Superior temporal gyrus (tissue), 1 donor: ENCODE measurements at regions not wholly inside any gene's neighbourhood (a gene's known extent, or its start where the extent isn't known, plus 50 kb on each side); places are given as distances from the start of the nearest gene placed in this dataset.

Experiments used
- DNase-seq: peaks from one replicate; pipeline ENCODE4 v3.0.0-alpha.2; 2016; ENCODE audit errors: extremely low spot score

DNA sequence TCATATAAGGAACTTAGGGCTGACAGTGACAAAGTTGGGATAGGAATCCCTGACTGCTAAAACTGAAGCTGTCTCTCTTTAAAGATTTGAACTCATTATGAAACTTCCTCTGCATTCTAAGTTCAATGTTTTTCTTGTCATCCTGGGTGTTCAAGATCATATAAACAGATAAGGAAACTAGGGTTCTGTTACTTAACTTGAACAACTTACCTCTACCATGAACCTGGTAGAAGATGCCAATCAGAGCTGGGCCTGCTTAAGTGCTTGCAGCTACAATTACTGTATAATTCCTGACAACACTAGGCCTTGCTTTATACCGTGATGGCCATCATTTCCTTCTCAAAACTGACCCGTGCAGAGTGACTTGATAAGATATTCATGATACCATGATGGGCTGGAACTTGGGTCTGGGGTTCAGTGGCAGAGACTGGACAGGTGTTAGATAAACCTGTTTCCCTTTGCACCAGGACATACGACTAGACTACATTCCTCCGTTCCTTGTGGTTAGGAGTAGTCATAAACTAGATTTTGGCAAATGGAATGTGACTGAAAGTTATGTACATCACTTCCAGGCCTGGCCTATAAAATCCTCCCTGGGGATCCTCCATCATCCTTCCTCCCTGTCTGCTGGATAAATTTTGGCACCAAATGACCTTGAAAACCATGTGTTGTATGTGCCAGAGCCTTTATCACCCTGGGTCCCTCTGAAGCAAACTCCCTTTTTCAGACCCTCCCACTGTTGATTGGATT, 172.2 kb upstream of the PRICKLE1 start:
- DNase-seq, result no peak

- no peak for DNase-seq
Measured at GRCh38 chr12:42761086-42761485, 171.5 kb upstream of the PRICKLE1 start.

DNA sequence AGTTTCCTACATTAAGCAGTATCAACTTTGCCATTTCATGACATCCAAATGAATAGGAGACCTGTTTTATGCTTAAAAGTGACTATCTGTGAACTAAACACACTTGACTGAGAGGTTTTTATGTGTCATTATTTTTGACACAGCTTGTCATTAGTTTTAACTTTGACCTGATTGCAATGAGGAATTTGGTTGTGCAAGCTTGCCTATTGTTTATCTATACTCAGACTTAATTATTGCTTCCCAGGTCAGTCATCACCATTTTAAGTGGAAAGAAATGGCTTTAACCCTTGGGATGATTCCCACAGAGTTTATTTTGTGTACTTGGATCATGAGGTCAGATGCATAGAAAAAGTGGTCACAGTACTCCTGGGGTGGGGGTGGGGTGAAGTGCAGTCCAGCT, 171.0 kb upstream of the PRICKLE1 start:
- no peak for DNase-seq

GRCh38 chr12:42759622-42760273, 170.2 kb upstream of the PRICKLE1 start:
- no peak for DNase-seq

DNA sequence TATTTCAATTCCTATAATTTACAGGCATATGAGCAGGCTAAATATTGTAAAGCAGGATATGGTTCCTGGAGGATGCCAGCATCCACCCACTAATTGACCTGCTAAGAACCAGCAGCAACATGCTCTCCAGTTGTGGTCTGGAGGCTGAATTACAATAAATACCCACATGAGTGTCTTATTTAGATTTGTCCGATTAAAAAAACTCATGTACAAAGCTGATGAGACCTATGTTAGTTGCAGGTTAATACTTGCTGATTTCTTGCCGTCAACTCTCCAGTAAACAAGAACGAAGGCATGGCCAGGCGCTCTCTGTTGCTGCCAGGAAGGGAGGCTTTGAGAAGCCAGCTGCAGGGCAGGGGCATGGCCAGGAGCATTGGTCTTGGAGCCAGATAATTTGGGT, 169.3 kb upstream of the PRICKLE1 start:
- no peak for DNase-seq

GRCh38 chr12:42757624-42758119, 168.1 kb upstream of the PRICKLE1 start:
- DNase-seq, result no peak

DNA sequence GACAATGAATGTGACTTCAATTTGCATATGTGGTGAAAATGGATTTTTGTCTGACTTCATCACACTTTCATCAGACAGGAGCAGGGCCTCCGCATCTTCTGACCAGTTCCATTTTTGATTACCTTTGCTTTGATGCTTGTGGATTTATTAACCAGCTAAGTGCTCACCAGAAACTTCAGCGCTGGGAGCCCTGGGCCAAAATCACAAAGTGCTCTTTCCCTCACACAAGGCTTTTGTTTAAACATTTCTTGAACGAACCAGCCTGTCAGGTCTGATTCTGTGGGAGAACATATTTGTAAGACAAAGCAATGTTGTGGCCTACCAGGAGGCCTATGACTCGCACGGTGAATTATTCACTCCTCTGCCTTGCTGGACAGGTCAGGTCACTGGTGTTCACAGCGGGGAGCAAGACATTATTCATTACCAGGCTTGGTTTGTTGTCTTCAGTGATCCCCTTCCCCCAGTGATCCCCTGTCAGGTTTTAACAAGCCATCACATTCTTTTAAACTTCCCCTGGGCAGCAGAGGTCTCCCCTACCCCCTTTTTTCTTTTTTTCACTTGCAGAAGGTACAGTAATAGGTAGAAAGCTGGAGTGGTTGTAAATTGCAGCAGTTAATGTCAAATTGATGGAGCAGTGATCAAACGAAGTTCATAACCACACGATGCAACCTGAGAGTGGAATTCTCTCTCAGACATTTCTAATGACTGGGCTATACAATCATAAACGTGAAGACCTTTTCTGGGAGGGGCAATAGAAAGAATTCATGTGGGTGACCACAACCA, 167.5 kb upstream of the PRICKLE1 start:
- DNase-seq, result no peak

DNA sequence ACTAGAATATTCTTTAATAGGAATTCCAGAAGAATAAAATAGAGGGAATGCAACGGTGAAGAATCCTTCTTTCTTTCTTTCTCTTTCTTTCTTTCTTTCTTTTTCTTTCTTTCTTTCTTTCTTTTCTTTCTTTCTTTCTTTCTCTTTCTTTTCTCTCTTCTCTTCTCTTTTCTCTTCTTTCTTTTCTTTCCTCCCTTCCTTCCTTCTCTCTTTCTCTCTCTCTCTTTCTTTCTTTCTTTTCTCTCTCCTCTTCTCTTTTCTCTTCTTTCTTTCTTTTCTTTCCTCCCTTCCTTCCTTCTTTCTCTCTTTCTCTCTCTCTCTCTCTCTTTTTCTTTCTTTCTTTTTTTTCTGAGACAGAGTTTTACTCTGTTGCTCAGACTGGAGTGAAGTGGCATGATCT, 160.8 kb upstream of the PRICKLE1 start:
- DNase-seq, result no peak

DNA sequence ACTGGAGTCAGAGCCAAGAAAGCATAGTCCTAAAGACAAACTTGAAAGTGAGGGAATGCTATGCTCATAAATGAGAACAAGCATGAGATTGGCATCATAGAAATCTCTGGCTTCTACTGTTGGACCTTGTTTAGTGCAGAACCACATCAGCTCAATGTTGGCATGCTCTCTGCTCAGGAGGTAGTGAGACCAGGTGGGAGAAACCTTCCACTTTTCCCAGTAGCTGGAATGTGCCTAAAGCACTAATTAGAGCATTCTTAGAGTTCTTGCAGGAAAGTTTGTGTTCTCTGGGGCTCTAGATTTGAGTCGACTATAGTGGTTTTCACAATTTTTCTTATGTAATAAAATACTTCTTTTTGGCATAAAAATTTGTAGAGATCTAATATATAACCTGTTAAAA, 159.7 kb upstream of the PRICKLE1 start:
- DNase-seq, result no peak

- no peak for DNase-seq
Measured at GRCh38 chr12:42744539-42745182, 155.1 kb upstream of the PRICKLE1 start.

DNA sequence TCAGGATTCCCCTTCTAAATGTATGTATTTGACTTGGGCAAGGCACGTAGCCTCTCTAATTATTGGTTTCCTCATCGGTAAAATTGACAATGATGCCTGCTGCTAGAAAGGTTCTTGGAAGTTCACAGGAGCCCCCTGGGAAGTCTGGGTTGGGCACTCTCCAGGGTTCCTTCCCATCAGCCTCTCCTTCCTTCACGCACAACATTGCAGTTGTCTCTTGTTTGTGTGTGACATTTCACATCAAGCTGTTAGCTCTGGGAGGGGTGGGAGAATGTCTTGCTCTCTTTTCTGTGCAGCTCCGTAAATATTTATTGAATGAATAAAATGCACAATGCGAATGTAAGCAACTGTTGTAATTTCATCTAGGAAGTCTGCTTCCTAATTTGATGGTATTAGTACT, 153.2 kb upstream of the PRICKLE1 start:
- DNase-seq, result no peak

DNA sequence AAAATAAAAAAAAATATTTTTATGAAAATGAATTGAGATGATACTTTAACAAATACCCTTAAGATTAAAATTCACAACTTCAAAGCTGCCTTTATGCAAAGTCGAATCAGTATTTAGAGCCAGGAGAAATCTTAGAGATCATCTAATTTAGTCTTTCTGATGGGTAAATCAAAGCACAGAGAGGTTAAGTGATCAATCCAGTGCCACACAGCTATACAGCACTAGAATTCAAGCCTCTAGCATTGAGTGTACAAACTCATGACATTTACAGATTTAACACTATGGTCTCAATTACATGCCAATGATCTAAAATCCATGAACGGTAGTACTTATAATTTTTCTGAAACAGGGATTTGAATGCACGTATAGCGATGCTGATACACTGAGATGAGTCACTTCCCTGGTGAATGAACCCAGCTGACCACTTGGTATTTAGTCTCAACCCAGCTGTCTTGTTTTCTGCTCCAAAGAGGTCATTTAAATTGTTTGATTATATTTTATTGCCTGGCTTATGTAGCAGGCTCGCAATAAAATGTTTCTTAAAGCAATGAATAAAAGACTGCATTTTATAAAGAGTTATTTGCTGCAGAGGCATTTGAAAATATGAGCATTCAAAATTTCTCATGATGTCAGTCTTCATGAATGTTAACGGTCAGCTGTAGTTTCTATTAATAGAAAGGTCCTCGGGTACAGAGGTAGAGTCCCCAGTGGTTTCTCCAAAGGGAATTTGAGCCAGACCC, 152.4 kb upstream of the PRICKLE1 start:
- no peak for DNase-seq

- DNase-seq, result no peak
Measured at GRCh38 chr12:42741091-42741490, 151.5 kb upstream of the PRICKLE1 start.

DNA sequence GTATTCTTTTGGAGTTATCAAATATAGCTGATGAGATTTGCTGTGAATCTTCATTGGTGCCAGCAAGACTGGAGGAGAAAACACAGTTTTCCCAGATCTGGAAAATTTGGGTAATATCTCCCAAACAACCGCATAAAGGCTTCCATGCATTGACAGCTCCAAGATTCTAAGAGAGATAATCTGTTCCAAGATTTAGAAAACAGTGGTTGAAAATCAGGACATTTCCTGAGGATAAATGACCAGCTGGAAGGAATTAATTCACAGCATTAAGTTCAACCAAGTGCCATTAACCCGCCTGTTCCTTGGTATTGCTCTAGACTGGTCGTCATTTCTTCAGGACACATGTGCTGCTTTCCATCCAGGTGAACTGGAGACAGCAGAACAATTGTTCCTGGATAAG, 147.9 kb upstream of the PRICKLE1 start:
- no peak for DNase-seq

- DNase-seq, result peak; percentile 40
Measured at GRCh38 chr12:42735861-42736361, 146.4 kb upstream of the PRICKLE1 start.

GRCh38 chr12:42733911-42734310, 144.4 kb upstream of the PRICKLE1 start:
- no peak for DNase-seq

DNA sequence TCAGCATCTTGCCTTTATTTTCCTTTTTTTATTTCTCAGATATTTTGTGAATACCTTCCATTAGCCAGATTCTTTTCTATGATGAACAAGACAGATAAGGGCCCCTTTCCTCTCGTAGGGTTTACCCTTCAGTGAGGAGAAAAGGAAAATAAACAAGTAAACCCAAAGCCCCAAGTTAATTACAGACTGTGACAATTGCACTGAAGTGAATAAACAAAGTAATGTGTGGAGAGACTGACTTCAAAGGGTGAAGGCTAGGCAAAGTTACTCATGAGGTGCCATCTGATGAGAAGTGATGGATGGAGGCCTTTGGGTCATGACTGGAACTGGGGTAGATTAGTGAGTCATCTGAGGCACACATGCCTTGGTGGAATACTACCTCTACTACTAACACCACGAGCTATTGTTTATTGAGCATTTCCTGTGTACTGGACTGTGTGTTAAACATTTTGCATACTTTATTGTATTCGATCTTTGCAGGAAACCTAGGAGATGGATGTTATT, 143.4 kb upstream of the PRICKLE1 start:
- no peak for DNase-seq

DNA sequence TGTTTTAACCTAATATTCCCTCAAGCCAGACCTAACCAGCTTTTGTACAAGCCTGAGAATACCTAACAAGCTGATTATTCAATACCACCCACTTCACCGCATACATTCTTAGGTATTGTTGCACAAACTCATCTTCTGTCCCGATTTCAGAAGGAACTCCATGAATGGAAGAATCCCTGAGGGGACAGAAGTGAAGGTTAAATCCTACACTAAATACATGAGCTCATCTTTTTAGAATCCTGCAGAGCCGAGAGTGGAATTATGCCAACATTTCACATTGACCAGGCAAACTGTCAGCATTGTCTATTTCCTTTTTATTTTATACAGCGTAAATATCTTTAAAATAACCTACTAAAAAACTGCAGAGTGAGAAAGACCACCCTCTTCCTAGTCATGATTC, 140.7 kb upstream of the PRICKLE1 start:
- no peak for DNase-seq

DNA sequence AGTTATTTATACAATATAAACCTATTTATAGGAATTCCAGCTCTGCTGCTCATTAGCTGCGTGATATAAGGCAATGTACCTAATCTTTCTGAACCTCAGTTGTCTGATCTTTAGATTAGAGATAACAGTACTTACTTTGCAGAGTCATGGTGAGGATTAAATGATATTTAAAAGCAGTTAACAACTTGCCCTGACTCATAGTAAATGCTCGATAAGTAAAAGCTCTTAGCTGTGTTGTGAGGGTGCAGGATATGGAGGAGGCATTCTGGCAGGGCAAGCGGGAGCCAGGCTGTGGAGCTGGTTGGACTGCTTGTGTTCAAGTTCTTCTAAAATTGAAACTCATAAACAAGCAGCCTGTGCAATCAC, 140.0 kb upstream of the PRICKLE1 start:
- DNase-seq, result no peak

DNA sequence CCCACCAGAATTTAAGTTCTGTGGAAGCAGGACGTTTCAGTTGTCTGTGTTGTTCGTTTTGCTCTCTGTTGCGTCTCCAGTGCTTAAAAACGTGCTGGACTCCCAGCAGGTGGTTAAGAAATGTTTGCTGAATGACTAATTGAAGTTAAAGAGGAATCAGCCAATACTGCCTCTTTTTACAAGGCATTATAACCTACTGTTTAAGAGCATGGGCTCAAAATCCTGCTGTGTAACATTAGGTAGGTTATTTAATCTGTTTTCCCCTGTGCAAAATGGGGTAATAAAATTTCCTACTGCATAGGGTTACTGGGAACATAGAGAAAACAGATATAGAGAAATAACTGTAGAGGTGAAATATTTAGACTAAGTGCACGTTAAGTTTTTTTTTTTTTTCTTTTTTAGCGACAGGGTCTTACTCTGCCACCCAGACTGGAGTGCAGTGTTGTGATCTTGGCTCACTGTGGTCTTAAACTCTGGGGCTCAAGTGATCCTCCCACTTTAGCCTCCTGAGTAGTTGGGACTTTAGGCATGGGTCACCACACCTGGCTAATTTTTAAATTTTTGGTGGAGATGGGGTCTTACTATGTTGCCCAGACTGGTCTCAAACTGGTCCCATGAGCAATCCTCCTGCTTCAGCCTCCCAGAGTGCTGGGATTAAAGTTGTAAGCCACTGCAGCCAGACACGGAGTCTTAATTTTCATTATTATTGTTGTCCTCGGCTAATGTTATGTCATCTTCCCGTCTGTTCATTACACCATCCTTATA, 139.4 kb upstream of the PRICKLE1 start:
- DNase-seq, result no peak
